ENCODE measurements at regions not wholly inside any gene's neighbourhood (a gene's known extent, or its start where the extent isn't known, plus 50 kb on each side); places are given as distances from the start of the nearest gene placed in this dataset.

GRCh38 chr10:120161111-120161510 is 268.6 kb downstream of the SEC23IP start:
- TF ChIP-seq CTCF (IDR thresholded peaks at IDR 0.05; ENCODE audit: low read depth, low read length, poor library complexity, severe bottlenecking) (no peak), EZH2phosphoT487 (IDR thresholded peaks at IDR 0.05; ENCODE audit: borderline replicate concordance, low read length) (no peak)
